ENCODE measurements at regions not wholly inside any gene's neighbourhood (a gene's known extent, or its start where the extent isn't known, plus 50 kb on each side); places are given as distances from the start of the nearest gene placed in this dataset.
A peak's percentile ranks its signal among the peaks of the same experiment; 100 is the strongest.
"Not testable (repeated sequence)": the region's sequence is repeated elsewhere in the genome, so short reads cannot be mapped to it uniquely, and the experiment has no call there.

DNA sequence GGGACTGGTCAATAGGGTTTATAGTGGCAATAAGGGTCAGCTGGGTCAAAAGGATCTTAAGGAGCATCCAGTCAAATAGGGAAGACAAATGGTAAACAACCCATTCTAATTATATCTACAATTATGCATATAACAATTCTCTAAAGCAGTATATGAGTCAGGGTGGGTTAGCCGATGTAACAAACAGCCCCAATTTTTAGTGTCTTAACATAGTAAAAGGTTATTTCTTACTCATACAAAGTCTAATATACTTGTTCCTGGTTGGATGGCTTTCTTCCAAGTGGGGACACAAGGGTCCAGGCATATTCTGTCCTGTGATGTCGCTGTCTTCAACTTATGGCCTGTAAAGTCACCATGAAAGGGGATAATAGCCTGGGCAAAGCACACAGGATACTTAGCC is 97.9 kb upstream of the GALNT15 start:
- no peak for DNase-seq (ENCODE audit: low spot score)

- DNase-seq (ENCODE audit: low spot score), result not testable (repeated sequence)
Observed at GRCh38 chr3:16077146-16077545, 97.3 kb upstream of the GALNT15 start.

- not testable (repeated sequence) for DNase-seq (ENCODE audit: low spot score)
Observed at GRCh38 chr3:16077681-16078080, 96.8 kb upstream of the GALNT15 start.

GRCh38 chr3:16079519-16079918 is 95.0 kb upstream of the GALNT15 start:
- DNase-seq (ENCODE audit: low spot score), result no peak

DNA sequence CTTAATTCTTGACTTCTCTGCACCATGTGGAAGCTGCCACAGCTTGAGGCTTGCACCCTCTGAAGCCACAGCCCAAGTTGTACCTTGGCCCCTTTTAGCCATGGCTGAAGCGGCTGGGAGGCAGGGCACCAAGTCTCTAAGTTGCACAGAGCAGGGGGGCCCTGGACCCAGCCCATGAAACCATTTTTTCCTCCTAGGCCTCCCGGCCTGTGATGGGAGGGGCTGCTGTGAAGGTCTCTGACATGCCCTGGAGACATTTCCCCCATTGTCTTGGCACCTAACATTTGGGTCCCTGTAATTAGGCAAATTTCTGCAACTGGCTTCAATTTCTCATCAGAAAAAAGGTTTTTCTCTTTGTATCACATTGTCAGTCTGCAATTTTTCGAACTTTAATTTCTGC is 92.8 kb upstream of the GALNT15 start:
- DNase-seq (ENCODE audit: low spot score), result no peak

DNA sequence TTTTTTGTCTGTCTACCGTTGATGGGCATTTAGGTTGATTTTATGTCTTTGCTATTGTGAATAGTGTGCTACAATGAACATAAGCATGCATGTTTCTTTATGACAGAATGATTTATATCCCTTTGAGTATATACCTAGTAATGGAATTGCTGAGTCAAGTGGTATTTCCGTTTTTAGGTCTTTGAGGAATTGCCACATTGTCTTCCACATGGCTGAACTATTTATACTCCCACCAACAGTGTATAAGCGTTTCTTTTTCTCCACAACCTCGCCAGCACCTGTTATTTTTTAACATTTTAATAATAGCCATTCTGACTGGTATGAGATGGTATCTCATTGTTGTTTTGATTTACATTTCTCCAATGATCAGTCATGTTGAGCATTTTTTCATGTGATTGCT is 89.6 kb upstream of the GALNT15 start:
- DNase-seq (ENCODE audit: low spot score), result no peak

DNA sequence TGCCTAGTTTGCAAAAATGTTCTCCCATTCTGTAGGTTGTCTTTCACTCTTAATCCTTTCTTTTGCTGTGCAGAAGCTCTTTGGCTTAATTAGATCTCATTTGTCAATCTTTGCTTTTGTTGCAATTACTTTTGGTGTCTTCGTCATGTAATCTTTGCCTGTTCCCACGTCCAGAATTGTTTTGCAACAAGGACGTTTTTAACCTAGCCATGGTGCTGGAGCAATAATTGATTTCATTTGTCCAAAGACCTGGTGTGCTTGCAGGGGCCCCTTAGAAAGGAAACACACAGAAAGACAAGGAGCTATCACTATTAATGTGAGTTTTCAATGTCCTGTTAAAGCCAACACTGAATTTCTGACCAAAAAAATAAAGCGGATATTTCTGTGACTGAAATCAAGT is 89.1 kb upstream of the GALNT15 start:
- DNase-seq (ENCODE audit: low spot score), result no peak

DNA sequence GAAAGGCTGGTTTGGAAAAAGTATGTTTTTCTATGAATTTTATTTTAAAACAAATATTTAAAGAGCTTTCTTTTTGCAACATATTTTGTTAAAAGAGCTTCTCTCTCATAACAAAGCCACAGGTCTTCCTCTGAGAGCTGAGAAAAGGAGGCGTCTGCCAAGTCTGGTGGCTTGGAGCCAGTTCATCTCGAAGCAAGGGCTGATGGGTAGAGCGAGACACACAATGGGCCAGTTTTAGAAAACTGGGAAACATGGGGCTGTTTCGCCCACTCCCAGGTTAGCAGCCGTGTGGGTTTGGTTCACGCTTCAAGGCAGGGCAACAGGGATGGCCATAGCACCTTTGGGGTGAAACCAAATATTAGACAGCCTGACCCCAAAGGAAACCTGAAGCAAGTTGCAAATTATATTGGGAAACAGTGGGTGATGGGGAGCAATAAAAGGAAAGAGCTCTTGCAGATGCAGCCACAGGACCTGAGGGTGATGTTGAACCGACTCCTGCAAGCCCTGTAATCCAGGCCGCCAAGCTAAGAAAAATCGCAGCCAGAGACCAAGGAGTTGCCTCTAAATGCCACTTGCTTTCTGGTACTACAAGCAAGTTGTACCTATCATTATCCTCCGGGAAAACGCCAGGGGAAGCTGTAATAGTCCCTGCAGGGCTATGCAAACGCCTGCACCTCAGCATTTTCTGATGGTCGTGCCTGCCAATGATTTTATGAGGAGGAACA is 88.4 kb upstream of the GALNT15 start:
- DNase-seq (ENCODE audit: low spot score), result no peak

DNA sequence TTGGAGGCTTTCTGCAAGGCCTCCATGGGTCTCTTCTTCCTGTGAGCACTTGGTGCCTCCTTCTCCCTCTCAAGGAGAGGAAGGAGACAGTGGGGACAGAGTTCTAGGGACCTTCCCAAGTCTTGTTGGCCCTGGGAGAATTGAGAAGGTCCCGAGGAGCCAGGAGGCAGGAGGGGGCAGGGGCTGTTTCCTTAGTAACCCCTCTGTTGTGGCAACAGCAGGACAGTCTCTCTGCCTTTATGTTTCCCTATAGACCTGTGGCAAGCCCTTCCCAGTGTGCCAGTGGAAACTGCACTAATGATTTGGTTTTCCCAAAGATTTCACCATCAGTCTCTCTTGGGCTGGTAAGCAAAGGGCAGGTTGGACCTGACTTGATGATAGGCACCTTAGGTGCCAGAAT is 87.8 kb upstream of the GALNT15 start:
- DNase-seq (ENCODE audit: low spot score), result no peak

DNA sequence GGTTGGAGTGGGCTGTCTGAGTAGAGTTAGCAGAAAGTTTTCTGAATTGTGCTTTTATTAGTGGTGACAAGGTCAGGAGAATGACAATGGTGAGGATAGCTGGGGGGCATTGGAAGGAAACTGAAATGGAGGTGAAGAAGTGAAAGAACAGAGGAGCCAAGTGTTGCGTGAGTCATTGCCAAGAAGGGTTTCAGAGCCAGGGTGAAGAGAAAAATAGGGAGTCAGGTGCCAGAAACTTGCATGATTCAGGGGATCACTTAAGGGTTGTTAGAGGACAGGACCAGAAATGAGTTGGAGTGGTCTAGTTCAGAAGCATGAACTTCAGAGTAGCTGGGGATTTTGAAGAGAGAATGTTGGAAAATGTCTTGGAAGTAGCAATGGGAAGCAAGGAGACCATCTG is 86.0 kb upstream of the GALNT15 start:
- no peak for DNase-seq (ENCODE audit: low spot score)

DNA sequence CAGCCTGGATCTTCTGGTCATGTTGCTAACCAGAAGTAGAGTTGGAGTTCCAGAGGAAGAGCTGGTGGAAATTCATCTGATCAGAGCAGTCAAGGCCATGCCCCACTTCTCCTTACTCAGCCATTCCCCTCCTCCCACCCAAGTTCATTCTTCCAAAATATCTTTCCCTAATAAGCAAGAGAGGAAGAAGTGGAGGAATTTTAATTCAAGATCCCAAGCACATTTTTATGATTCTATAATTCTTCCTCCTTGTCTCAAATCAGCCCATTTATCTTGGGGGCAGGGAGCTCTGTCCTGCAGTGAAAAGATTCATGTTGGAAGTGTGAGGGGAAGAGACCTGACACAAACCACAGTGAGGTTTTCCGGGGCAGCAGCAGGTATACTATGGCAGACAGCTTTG is 85.0 kb upstream of the GALNT15 start:
- no peak for DNase-seq (ENCODE audit: low spot score)

DNA sequence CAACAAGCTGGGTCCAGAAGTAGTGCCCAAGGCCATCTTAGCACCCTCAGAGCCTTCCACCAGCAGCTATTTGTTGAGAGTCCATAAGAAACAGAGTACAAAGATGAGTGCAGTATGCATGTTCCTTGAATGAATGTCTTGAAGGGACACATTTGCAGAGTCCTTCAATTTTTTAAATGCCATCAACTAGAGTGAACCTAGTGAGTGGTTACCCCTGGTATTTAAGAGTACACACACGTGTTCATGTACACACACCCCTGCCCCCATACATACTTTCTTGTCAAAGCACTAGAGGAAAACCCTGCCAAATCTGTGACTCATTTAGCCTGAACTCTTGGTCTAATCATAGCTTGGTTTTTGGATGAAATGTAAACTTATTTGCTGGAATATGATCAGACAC is 84.5 kb upstream of the GALNT15 start:
- DNase-seq (ENCODE audit: low spot score), result no peak

- no peak for DNase-seq (ENCODE audit: low spot score)
Observed at GRCh38 chr3:16090706-16091105, 83.8 kb upstream of the GALNT15 start.

DNA sequence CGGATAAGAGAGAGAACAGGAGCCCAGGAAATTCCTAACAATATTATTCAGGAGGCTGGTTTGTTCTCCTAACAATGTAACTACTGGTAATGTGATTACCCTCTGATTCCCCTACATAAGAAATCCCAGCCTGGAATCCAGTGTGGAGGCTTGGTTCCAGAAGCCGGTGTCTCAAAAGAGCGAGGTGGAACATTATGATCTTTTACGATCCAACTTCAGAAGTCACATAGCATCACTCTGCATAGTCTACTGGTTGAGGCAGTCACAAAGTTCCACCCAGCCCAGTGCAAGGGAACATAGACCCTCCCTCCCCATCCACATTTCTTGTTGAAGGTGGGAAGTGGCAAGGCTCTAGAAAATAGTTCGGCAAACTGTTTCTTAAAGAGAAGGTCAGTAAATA is 81.6 kb upstream of the GALNT15 start:
- DNase-seq (ENCODE audit: low spot score), result no peak

GRCh38 chr3:16101295-16102186 is 72.9 kb upstream of the GALNT15 start:
- DNase-seq (ENCODE audit: low spot score), result peak; percentile 8

GRCh38 chr3:16102187-16102561 is 72.3 kb upstream of the GALNT15 start:
- no peak for DNase-seq (ENCODE audit: low spot score)

DNA sequence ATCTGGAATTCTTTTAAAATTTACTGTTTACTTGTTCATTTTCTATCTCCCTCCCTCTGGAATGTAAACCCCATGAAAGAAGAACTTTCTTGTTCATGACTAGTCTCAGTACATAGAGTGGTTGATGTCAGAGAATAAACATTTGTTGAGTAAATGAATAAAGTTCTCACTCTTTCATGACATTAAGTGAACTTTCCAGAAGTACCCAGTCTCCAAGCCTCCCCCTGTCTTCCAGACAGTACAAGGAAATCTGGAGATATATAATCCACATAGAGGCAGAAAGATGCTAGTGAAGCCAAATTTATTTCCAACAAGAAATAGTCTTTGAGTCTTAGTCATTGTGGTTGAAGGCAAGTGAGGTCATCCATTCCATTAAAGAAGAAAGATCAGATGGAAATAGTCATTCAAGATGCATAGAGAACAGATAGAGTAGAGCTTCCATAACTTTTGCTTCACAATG is 71.5 kb upstream of the GALNT15 start:
- no peak for DNase-seq (ENCODE audit: low spot score)

- no peak for DNase-seq (ENCODE audit: low spot score)
Observed at GRCh38 chr3:16103472-16103871, 71.0 kb upstream of the GALNT15 start.

DNA sequence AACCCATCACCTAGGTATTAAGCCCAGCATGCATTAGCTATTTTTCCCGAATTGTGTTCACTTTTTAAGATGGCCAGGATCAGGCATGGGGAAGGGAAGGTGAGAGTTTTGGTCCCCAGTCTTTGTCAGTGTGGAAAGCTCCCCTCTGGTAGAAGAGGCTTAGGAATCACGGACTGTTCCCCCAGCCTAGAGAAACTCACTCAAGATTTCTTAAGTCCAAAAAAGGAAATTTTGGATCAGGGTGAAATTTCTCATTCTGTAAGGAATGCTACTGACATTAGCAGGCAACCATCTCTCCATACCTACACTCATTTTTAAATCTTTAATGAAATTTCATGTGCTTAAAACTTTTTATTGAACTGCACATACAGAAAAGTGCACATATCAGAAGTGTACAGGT is 70.3 kb upstream of the GALNT15 start:
- DNase-seq (ENCODE audit: low spot score), result no peak

GRCh38 chr3:16106050-16106449 is 68.4 kb upstream of the GALNT15 start:
- DNase-seq (ENCODE audit: low spot score), result no peak

- DNase-seq (ENCODE audit: low spot score), result no peak
Observed at GRCh38 chr3:16108424-16108823, 66.1 kb upstream of the GALNT15 start.

GRCh38 chr3:16109929-16110328 is 64.6 kb upstream of the GALNT15 start:
- DNase-seq (ENCODE audit: low spot score), result no peak

DNA sequence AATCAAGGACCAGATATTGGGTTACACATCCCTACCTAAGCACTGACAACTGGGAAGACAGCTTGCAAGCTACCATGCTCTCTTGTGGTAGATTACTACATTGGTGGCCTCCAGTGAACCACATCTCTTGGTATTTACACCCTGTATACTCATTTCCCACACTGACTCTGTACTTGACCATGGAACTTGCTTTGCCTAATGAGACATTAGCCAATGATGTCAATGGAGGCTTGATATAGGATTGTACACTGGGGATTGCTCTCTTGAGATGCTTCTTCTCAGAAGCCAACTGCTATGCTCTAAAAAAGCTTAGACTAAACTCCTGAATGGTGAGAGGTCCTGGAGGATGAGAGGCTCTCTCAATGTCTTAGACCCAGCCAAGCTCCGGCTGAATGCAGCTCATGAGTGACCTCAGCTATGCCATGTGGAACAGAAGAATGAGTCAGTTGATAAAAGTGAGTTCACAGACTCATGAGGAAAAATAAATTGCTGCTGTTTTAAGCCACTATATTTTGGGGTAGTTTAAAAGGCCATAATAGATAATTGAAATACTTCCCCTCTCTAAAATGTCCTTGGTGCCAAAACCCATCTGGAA is 61.5 kb upstream of the GALNT15 start:
- no peak for DNase-seq (ENCODE audit: low spot score)
